Activated CD8-positive, alpha-beta T cell treated with anti-CD3 and anti-CD28 coated beads, Interleukin-2, amount 10 ng/mL, durations not matched to agents 7 days and 5 days (primary cell): ENCODE measurements at regions not wholly inside any gene's neighbourhood (a gene's known extent, or its start where the extent isn't known, plus 50 kb on each side); places are given as distances from the start of the nearest gene placed in this dataset.
"Not testable (repeated sequence)": the region's sequence is repeated elsewhere in the genome, so short reads cannot be mapped to it uniquely, and the experiment has no call there.

Experiments
- ATAC-seq: fragments of 150-1000 bp; cut with Tn5 transposase; one replicate; pipeline ENCODE4 v1.10.0; 2021; ENCODE audit warnings: moderate library complexity
- CTCF ChIA-PET: fragments of 350-600 bp; sonication (Branson Sonifier 250); formaldehyde crosslinking; loops from one replicate; lab custom pipeline; 2021; ENCODE audit warnings: antibody characterized with exemption; lab: Charles Lee
- POLR2A ChIA-PET: fragments of 350-600 bp; sonication (Branson Sonifier 250); formaldehyde crosslinking; loops from one replicate; lab custom pipeline; 2021; ENCODE audit warnings: antibody characterized with exemption; lab: Charles Lee
- DNase-seq: peaks from one replicate; pipeline ENCODE4 v3.0.0-alpha.2; 2020
- H3K27ac Mint-ChIP-seq: one replicate; pipeline ENCODE4 v1.8.0; 2021; ENCODE audit warnings: mild to moderate bottlenecking, mixed read lengths
- H3K27me3 Mint-ChIP-seq: one replicate; pipeline ENCODE4 v1.8.0; 2021; ENCODE audit warnings: low read depth, mixed read lengths
- H3K36me3 Mint-ChIP-seq: one replicate; pipeline ENCODE4 v1.8.0; 2021; ENCODE audit warnings: low read depth, mixed read lengths
- H3K4me1 Mint-ChIP-seq: one replicate; pipeline ENCODE4 v1.8.0; 2021; ENCODE audit warnings: low read depth, mixed read lengths
- H3K4me3 Mint-ChIP-seq: one replicate; pipeline ENCODE4 v1.8.0; 2021; ENCODE audit warnings: mild to moderate bottlenecking, mixed read lengths
- H3K9me3 Mint-ChIP-seq: one replicate; pipeline ENCODE4 v1.8.0; 2022; ENCODE audit warnings: mixed read lengths; ENCODE audit not compliant: insufficient read depth

- ATAC-seq (no peak), DNase-seq (no peak)
- Mint-ChIP-seq H3K4me1 (no peaks in the 10 kb centered on the region), H3K27me3 (no peaks in the 10 kb centered on the region), H3K9me3 (peaks cover 19% of the 10 kb centered on the region), H3K36me3 (no peaks in the 10 kb centered on the region), H3K4me3 (no peak overlapping the region), H3K27ac (no peak overlapping the region)
- CTCF ChIA-PET, result no interaction called here
- POLR2A ChIA-PET, result no interaction called here
Measured at GRCh38 chr7:112646783-112647182, 143.4 kb downstream of the TMEM168 start.

DNA sequence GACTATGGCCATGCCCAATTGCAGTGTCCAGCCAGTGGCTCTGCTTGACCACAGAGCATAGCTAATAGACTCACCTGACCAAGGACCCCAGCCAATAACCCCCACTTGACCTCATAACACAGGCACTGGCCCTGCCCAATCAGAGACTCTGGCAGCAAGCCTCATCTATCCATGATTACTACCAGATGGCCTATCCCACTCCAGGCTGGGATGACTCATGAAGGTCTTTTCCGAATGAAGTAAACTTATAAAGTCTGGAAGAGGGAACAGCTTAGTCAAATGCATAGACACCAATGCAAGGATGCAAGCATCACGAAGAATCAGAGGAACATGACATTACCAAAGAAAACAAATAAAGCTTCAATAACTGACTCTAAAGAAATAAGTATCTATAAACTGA, 141.4 kb downstream of the TMEM168 start:
- no peak for DNase-seq
- no peak overlapping the region for H3K27ac Mint-ChIP-seq
- no peak for ATAC-seq
- H3K4me1 Mint-ChIP-seq, result no peaks in the 10 kb centered on the region
- ChIA-PET CTCF (no interaction called here), POLR2A (no interaction called here)
- no peaks in the 10 kb centered on the region for H3K27me3 Mint-ChIP-seq
- peaks cover 19% of the 10 kb centered on the region for H3K9me3 Mint-ChIP-seq
- H3K36me3 Mint-ChIP-seq, result no peaks in the 10 kb centered on the region
- no peak overlapping the region for H3K4me3 Mint-ChIP-seq

GRCh38 chr7:112649560-112649959, 140.6 kb downstream of the TMEM168 start:
- ChIA-PET POLR2A (no interaction called here), CTCF (no interaction called here)
- no peaks in the 10 kb centered on the region for H3K27me3 Mint-ChIP-seq
- H3K36me3 Mint-ChIP-seq, result no peaks in the 10 kb centered on the region
- DNase-seq (no peak), ATAC-seq (no peak)
- no peak overlapping the region for H3K4me3 Mint-ChIP-seq
- H3K9me3 Mint-ChIP-seq, result peaks cover 19% of the 10 kb centered on the region
- no peak overlapping the region for H3K27ac Mint-ChIP-seq
- no peaks in the 10 kb centered on the region for H3K4me1 Mint-ChIP-seq

GRCh38 chr7:112654322-112655216, 135.6 kb downstream of the TMEM168 start:
- no peak overlapping the region for H3K4me3 Mint-ChIP-seq
- H3K36me3 Mint-ChIP-seq, result no peaks in the 10 kb centered on the region
- H3K4me1 Mint-ChIP-seq, result no peaks in the 10 kb centered on the region
- no peaks in the 10 kb centered on the region for H3K27me3 Mint-ChIP-seq
- CTCF ChIA-PET, result no interaction called here
- no peak for ATAC-seq
- POLR2A ChIA-PET, result no interaction called here
- no peak for DNase-seq
- H3K27ac Mint-ChIP-seq, result no peak overlapping the region
- H3K9me3 Mint-ChIP-seq, result peaks cover 2% of the 10 kb centered on the region

DNA sequence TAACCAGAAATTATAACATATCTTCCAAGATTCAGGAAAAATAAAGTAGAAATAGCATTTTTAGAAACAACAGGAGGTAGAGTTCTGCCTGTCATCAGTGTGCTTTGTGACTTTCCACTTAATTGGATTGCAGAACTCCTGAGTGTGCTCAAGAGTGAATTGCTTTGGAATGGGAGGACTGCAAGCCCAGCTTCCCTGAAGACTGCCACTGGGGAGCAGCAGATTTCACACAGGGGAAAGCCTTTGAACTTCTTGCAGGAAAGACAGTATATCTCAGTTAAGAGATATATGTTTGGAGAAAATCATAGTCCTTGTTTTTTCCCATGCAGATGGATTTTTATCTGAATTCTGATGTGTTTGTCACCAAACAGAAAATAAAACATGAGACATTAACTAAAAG, 124.5 kb downstream of the TMEM168 start:
- Mint-ChIP-seq H3K27ac (no peak overlapping the region), H3K27me3 (peaks cover 2% of the 10 kb centered on the region), H3K4me1 (no peaks in the 10 kb centered on the region), H3K4me3 (no peak overlapping the region), H3K36me3 (no peaks in the 10 kb centered on the region), H3K9me3 (no peaks in the 10 kb centered on the region)
- DNase-seq (no peak), ATAC-seq (no peak)
- ChIA-PET POLR2A (no interaction called here), CTCF (no interaction called here)

DNA sequence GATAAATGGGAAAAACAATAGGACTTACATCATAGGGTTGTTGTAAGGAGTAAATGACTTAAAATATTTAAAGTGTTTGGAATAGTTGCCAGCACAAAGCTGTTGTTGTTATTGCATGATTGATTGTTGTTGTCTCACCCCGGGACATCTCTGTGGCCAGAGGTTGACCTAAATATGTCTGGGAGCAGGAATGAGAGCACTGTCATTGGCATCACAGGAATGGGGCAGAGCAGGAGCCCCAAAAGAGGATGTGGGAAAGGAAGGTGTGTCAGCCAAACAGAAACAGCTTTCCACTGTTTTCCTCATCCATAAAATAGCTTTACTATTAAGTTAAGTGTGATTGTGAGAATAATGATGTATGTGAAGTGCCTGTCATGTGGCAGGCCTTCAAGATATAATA, 121.6 kb downstream of the TMEM168 start:
- Mint-ChIP-seq H3K36me3 (no peaks in the 10 kb centered on the region), H3K9me3 (no peaks in the 10 kb centered on the region), H3K4me1 (no peaks in the 10 kb centered on the region), H3K27ac (no peak overlapping the region), H3K4me3 (no peak overlapping the region), H3K27me3 (no peaks in the 10 kb centered on the region)
- CTCF ChIA-PET, result no interaction called here
- POLR2A ChIA-PET, result no interaction called here
- DNase-seq, result no peak
- no peak for ATAC-seq

DNA sequence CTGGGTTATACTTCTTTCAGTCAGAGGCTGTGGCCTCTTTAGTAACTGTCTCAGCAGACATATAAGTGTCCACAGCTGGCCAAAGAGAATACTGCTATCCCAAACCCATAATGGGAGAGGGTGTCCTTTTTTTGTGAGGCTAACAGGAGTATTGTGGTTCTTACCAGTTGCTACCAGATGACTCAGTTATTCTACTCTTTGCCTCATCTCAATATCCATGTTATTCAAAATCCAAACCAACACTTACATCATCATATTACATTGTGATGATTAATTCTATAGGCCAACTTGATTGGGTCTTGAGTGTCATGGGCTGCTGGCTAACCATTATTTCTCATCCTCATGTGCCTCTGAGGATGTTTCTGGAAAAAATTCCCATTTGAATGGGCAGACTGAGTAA, 120.9 kb downstream of the TMEM168 start:
- DNase-seq, result no peak
- ChIA-PET POLR2A (no interaction called here), CTCF (no interaction called here)
- Mint-ChIP-seq H3K36me3 (no peaks in the 10 kb centered on the region), H3K9me3 (no peaks in the 10 kb centered on the region), H3K27ac (no peak overlapping the region), H3K4me1 (no peaks in the 10 kb centered on the region), H3K27me3 (no peaks in the 10 kb centered on the region), H3K4me3 (no peak overlapping the region)
- no peak for ATAC-seq

DNA sequence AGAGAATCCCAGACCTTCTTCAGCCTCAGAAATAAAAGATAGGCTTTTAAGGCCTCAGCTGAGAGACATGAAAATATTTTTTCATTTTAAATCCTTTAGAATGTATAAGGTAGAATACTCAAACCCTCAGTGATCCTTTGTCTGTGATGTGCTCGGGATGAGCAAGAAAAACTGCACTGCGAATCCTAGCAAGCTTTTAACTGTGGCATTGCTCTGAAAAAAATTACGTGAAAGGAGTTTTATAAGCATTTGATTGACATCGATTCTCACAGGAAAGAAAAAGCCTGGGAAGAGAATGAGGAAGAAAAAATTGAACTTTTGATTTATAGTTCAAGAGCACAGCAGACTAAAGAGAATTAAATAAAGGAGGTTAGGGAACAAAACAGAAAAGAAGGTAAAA, 120.0 kb downstream of the TMEM168 start:
- H3K36me3 Mint-ChIP-seq, result no peaks in the 10 kb centered on the region
- H3K9me3 Mint-ChIP-seq, result no peaks in the 10 kb centered on the region
- DNase-seq (no peak), ATAC-seq (no peak)
- ChIA-PET POLR2A (no interaction called here), CTCF (no interaction called here)
- H3K4me3 Mint-ChIP-seq, result no peak overlapping the region
- no peak overlapping the region for H3K27ac Mint-ChIP-seq
- H3K27me3 Mint-ChIP-seq, result no peaks in the 10 kb centered on the region
- H3K4me1 Mint-ChIP-seq, result no peaks in the 10 kb centered on the region

DNA sequence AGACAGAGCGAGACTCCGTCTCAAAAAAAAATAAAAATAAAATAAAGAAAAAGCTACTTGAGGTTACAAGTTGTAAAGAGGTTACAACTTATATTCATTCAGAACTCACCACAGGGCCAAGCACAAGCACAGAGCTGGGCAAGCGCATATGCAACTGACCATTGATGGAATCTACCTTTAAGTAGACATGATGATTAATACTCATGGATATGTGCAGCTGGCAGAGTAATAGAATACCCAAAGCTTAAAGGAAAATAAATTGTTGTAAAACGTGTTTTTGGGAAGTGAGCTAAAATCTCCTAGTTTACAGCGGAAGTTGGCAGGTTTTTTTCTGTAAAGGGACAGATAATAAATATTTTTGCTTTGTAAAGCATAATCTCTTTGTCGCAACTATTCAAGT, 111.6 kb downstream of the TMEM168 start:
- Mint-ChIP-seq H3K4me3 (no peak overlapping the region), H3K36me3 (no peaks in the 10 kb centered on the region), H3K27me3 (no peaks in the 10 kb centered on the region), H3K9me3 (no peaks in the 10 kb centered on the region), H3K4me1 (no peaks in the 10 kb centered on the region), H3K27ac (no peak overlapping the region)
- CTCF ChIA-PET, result no interaction called here
- no peak for ATAC-seq
- POLR2A ChIA-PET, result no interaction called here
- no peak for DNase-seq

DNA sequence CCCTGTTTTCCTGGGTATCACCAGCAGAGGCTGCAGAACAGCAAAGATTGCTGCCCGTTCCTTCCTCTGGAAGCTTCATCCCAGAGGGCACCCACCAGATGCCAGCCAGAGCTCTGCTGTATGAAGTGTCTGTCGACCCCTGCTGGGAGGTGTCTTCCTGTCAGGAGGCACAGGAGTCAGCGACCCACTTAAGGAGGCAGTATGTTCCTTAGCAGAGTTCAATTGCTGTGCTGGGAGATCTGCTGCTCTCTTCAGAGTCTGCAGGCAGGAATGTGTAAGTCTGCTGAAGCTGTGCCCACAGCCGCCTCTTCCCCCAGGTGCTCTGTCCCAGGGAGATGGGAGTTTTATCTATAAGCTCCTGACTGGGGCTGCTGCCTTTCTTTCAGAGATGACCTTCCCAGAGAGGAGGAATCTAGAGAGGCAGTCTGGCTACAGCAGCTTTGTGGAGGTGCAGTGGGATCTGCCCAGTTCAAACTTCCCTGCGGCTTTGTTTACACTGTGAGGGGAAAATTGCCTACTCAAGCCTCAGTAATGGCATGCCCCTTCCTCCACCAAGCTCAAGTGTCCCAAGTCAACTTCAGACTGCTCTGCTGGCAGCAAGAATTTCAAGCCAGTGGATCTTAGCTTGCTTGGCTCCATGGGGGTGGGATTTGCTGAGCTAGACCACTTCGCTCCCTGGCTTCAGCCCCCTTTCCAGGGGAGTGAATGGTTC, 100.6 kb downstream of the TMEM168 start:
- H3K4me1 Mint-ChIP-seq, H3K4me3 Mint-ChIP-seq, CTCF ChIA-PET, H3K36me3 Mint-ChIP-seq, H3K27me3 Mint-ChIP-seq, ATAC-seq, H3K9me3 Mint-ChIP-seq, DNase-seq, H3K27ac Mint-ChIP-seq: not testable (repeated sequence)
- POLR2A ChIA-PET, result interaction anchor here (0.6 kb wide), 1 partner anchor 483 kb away, joined by 3 read pairs; no protein-coding TSS in a partner anchor

DNA sequence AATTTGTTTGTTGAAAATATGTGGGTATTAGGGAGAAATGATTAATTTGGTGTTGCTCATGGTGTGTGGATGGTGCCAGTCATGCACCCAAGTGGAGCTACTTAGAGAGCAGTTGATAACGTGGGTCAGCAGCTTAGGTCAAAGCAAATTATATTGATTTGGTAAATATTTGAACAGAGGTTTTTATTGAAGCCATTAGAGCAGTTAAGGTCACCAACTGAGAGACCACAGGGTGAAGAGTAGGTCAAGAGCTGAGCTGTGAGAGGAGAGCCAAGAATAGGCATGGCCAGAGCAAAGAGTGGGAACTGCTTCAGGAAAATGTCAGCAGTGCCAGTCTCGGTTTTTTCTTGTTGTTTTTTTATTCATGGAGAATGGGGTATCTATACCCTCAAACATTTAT, 97.9 kb downstream of the TMEM168 start:
- Mint-ChIP-seq H3K36me3 (no peaks in the 10 kb centered on the region), H3K27ac (no peak overlapping the region), H3K4me1 (no peaks in the 10 kb centered on the region), H3K27me3 (no peaks in the 10 kb centered on the region), H3K4me3 (no peak overlapping the region), H3K9me3 (no peaks in the 10 kb centered on the region)
- ATAC-seq, result no peak
- CTCF ChIA-PET, result no interaction called here
- no peak for DNase-seq
- POLR2A ChIA-PET, result no interaction called here

DNA sequence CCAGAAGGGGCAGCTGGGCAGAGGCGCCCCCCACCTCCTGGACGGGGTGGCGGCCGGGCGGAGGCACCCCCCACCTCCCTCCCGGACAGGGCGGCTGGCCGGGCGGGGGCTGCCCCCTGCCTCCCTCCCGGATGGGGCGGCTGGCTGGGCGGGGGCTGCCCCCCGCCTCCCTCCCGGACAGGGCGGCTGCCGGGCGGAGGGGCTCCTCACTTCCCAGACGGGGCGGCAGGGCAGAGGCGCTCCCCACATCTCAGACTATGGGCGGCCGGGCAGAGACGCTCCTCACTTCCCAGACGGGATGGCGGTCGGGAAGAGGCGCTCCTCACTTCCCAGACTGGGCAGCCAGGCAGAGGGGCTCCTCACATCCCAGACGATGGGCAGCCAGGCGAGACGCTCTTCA, 93.0 kb downstream of the TMEM168 start:
- POLR2A ChIA-PET, H3K4me1 Mint-ChIP-seq, H3K9me3 Mint-ChIP-seq: not testable (repeated sequence)

More for the DNA sequence above, 93.0 kb downstream of the TMEM168 start:
- H3K27me3 Mint-ChIP-seq, H3K36me3 Mint-ChIP-seq, DNase-seq, ATAC-seq, H3K27ac Mint-ChIP-seq, CTCF ChIA-PET, H3K4me3 Mint-ChIP-seq: not testable (repeated sequence)
